ENCODE measurements at regions not wholly inside any gene's neighbourhood (a gene's known extent, or its start where the extent isn't known, plus 50 kb on each side); places are given as distances from the start of the nearest gene placed in this dataset.

- DNase-seq: no peak
Observed at GRCh38 chr3:43783987-43784639, 93.4 kb downstream of the ABHD5 start.

GRCh38 chr3:43784640-43785011, 93.9 kb downstream of the ABHD5 start:
- no peak for DNase-seq

- DNase-seq: no peak
Observed at GRCh38 chr3:43785551-43785950, 94.8 kb downstream of the ABHD5 start.

- no peak for DNase-seq
Observed at GRCh38 chr3:43786102-43786501, 95.4 kb downstream of the ABHD5 start.

- DNase-seq: no peak
Observed at GRCh38 chr3:43786526-43787305, 96.0 kb downstream of the ABHD5 start.

GRCh38 chr3:43787330-43787729, 96.6 kb downstream of the ABHD5 start:
- DNase-seq: no peak

GRCh38 chr3:43789028-43789427, 98.3 kb downstream of the ABHD5 start:
- DNase-seq: no peak

- no peak for DNase-seq
Observed at GRCh38 chr3:43790060-43790459, 99.3 kb downstream of the ABHD5 start.

GRCh38 chr3:43790476-43790875, 99.7 kb downstream of the ABHD5 start:
- DNase-seq: no peak

GRCh38 chr3:43791246-43791645, 100.5 kb downstream of the ABHD5 start:
- no peak for DNase-seq

- no peak for DNase-seq
Observed at GRCh38 chr3:43792904-43793303, 102.2 kb downstream of the ABHD5 start.

GRCh38 chr3:43793648-43794372, 103.1 kb downstream of the ABHD5 start:
- DNase-seq: no peak

- DNase-seq: no peak
Observed at GRCh38 chr3:43794776-43795175, 104.0 kb downstream of the ABHD5 start.

- no peak for DNase-seq
Observed at GRCh38 chr3:43795491-43795890, 104.8 kb downstream of the ABHD5 start.

GRCh38 chr3:43796041-43796596, 105.4 kb downstream of the ABHD5 start:
- no peak for DNase-seq

GRCh38 chr3:43797794-43798193, 107.1 kb downstream of the ABHD5 start:
- no peak for DNase-seq

GRCh38 chr3:43810797-43811196, 120.1 kb downstream of the ABHD5 start:
- DNase-seq: no peak

- no peak for DNase-seq
Observed at GRCh38 chr3:43814461-43814860, 123.7 kb downstream of the ABHD5 start.

GRCh38 chr3:43816372-43816771, 125.6 kb downstream of the ABHD5 start:
- no peak for DNase-seq

- no peak for DNase-seq
Observed at GRCh38 chr3:43817064-43817463, 126.3 kb downstream of the ABHD5 start.

- no peak for DNase-seq
Observed at GRCh38 chr3:43817825-43818224, 127.1 kb downstream of the ABHD5 start.

GRCh38 chr3:43818229-43818628, 127.5 kb downstream of the ABHD5 start:
- no peak for DNase-seq

GRCh38 chr3:43838009-43838758, 147.4 kb downstream of the ABHD5 start:
- no peak for DNase-seq

All from activated gamma-delta T cell treated with Interleukin-2 at 50 U/mL for 16 hours (primary cell).